PFSK-1 (cell line): ENCODE measurements at regions not wholly inside any gene's neighbourhood (a gene's known extent, or its start where the extent isn't known, plus 50 kb on each side); places are given as distances from the start of the nearest gene placed in this dataset.

ENCODE experiments used
- POLR2AphosphoS5 ChIP-seq: IDR thresholded peaks from 2 replicates; pipeline ENCODE4 v1.6.1; 2012; ENCODE audit warnings: low read depth, mild to moderate bottlenecking, control low read depth, low read length, moderate library complexity
- SIN3A ChIP-seq: IDR thresholded peaks from 2 replicates; pipeline ENCODE4 v1.6.1; 2012; ENCODE audit warnings: mild to moderate bottlenecking, low read length, moderate library complexity, borderline replicate concordance; ENCODE audit not compliant: insufficient read depth
- TF ChIP-seq, protein P1 (sequence below), 2 experiments: IDR thresholded peaks; 2 replicates each; pipeline versions ENCODE4 v1.6.1 to v1.8.0; 2011 to 2012; ENCODE audit warnings: low read depth in 2 of 2, low read length in 2 of 2, control low read depth in 1 of 2, inconsistent platforms in 1 of 2, mild to moderate bottlenecking in 1 of 2, moderate library complexity in 1 of 2; ENCODE audit not compliant: insufficient read depth in 1 of 2

GRCh38 chr18:64539847-64540246 lies 391.0 kb upstream of the LINC00305 start:
- TF ChIP-seq POLR2AphosphoS5, result no peak
- TF ChIP-seq, protein P1, sequence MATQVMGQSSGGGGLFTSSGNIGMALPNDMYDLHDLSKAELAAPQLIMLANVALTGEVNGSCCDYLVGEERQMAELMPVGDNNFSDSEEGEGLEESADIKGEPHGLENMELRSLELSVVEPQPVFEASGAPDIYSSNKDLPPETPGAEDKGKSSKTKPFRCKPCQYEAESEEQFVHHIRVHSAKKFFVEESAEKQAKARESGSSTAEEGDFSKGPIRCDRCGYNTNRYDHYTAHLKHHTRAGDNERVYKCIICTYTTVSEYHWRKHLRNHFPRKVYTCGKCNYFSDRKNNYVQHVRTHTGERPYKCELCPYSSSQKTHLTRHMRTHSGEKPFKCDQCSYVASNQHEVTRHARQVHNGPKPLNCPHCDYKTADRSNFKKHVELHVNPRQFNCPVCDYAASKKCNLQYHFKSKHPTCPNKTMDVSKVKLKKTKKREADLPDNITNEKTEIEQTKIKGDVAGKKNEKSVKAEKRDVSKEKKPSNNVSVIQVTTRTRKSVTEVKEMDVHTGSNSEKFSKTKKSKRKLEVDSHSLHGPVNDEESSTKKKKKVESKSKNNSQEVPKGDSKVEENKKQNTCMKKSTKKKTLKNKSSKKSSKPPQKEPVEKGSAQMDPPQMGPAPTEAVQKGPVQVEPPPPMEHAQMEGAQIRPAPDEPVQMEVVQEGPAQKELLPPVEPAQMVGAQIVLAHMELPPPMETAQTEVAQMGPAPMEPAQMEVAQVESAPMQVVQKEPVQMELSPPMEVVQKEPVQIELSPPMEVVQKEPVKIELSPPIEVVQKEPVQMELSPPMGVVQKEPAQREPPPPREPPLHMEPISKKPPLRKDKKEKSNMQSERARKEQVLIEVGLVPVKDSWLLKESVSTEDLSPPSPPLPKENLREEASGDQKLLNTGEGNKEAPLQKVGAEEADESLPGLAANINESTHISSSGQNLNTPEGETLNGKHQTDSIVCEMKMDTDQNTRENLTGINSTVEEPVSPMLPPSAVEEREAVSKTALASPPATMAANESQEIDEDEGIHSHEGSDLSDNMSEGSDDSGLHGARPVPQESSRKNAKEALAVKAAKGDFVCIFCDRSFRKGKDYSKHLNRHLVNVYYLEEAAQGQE (IDR thresholded peaks at IDR 0.05; ENCODE audit: insufficient read depth in 1 of 2, low read depth in 2 of 2, low read length in 2 of 2), result no peak
- no peak for TF ChIP-seq SIN3A
